Activated CD4-positive, alpha-beta T cell treated with anti-CD3 and anti-CD28 coated beads, Interleukin-2, amount 10 ng/mL, durations not matched to agents 24 days and 14 days (primary cell): ENCODE measurements at regions not wholly inside any gene's neighbourhood (a gene's known extent, or its start where the extent isn't known, plus 50 kb on each side); places are given as distances from the start of the nearest gene placed in this dataset.

Experiments used
- DNase-seq: peaks from one replicate; pipeline ENCODE4 v3.0.0; 2022
- H3K27ac Mint-ChIP-seq: one replicate; pipeline ENCODE4 v1.8.0; 2022; ENCODE audit warnings: mild to moderate bottlenecking, mixed read lengths
- H3K27me3 Mint-ChIP-seq: one replicate; pipeline ENCODE4 v1.8.0; 2022; ENCODE audit warnings: mixed read lengths
- H3K36me3 Mint-ChIP-seq: one replicate; pipeline ENCODE4 v1.8.0; 2022; ENCODE audit warnings: low read depth, mild to moderate bottlenecking, mixed read lengths
- H3K4me1 Mint-ChIP-seq: one replicate; pipeline ENCODE4 v1.8.0; 2021; ENCODE audit warnings: mixed read lengths
- H3K4me3 Mint-ChIP-seq: one replicate; pipeline ENCODE4 v1.8.0; 2022; ENCODE audit warnings: mild to moderate bottlenecking, moderate library complexity, mixed read lengths
- H3K9me3 Mint-ChIP-seq: one replicate; pipeline ENCODE4 v1.8.0; 2021; ENCODE audit warnings: mixed read lengths
- intact Hi-C: fragments of 100-400 bp; cut with micrococcal nuclease; formaldehyde crosslinking; loops from one replicate; pipeline ENCODE4 v1.15.1; 2023

- Mint-ChIP-seq H3K4me1 (peaks cover 3% of the 10 kb centered on the region), H3K4me3 (no peak overlapping the region), H3K27ac (no peak overlapping the region), H3K9me3 (no peaks in the 10 kb centered on the region), H3K36me3 (no peaks in the 10 kb centered on the region), H3K27me3 (peaks cover 6% of the 10 kb centered on the region)
- DNase-seq = no peak
- intact Hi-C loops = no loop called here
Observed at GRCh38 chr14:51562816-51563215, 88.9 kb upstream of the FRMD6 start.

GRCh38 chr14:51563560-51563959, 88.2 kb upstream of the FRMD6 start:
- no peak for DNase-seq
- Mint-ChIP-seq H3K27me3 (peaks cover 6% of the 10 kb centered on the region), H3K4me1 (peaks cover 3% of the 10 kb centered on the region), H3K4me3 (no peak overlapping the region), H3K36me3 (no peaks in the 10 kb centered on the region), H3K27ac (no peak overlapping the region), H3K9me3 (no peaks in the 10 kb centered on the region)
- intact Hi-C loops = no loop called here

- Mint-ChIP-seq H3K4me1 (peaks cover 3% of the 10 kb centered on the region), H3K9me3 (no peaks in the 10 kb centered on the region), H3K27me3 (peaks cover 3% of the 10 kb centered on the region), H3K4me3 (no peak overlapping the region), H3K27ac (no peak overlapping the region), H3K36me3 (no peaks in the 10 kb centered on the region)
- DNase-seq = no peak
- intact Hi-C loops = no loop called here
Observed at GRCh38 chr14:51564460-51564859, 87.2 kb upstream of the FRMD6 start.

GRCh38 chr14:51564986-51565604, 86.6 kb upstream of the FRMD6 start:
- Mint-ChIP-seq H3K4me1 (peaks cover 3% of the 10 kb centered on the region), H3K36me3 (no peaks in the 10 kb centered on the region), H3K27ac (no peak overlapping the region), H3K9me3 (no peaks in the 10 kb centered on the region), H3K4me3 (no peak overlapping the region), H3K27me3 (no peaks in the 10 kb centered on the region)
- intact Hi-C loops = no loop called here
- no peak for DNase-seq

- Mint-ChIP-seq H3K27me3 (peaks cover under 1% of the 10 kb centered on the region), H3K4me3 (no peak overlapping the region), H3K36me3 (no peaks in the 10 kb centered on the region), H3K9me3 (no peaks in the 10 kb centered on the region), H3K27ac (no peak overlapping the region), H3K4me1 (peaks cover 3% of the 10 kb centered on the region)
- intact Hi-C loops = no loop called here
- DNase-seq = peak; percentile 60
Observed at GRCh38 chr14:51566831-51567582, 84.7 kb upstream of the FRMD6 start.

- no peaks in the 10 kb centered on the region for H3K9me3 Mint-ChIP-seq
- DNase-seq = no peak
- peaks cover 11% of the 10 kb centered on the region for H3K27me3 Mint-ChIP-seq
- peaks cover 3% of the 10 kb centered on the region for H3K4me1 Mint-ChIP-seq
- H3K4me3 Mint-ChIP-seq = no peak overlapping the region
- intact Hi-C loops = no loop called here
- no peak overlapping the region for H3K27ac Mint-ChIP-seq
- H3K36me3 Mint-ChIP-seq = no peaks in the 10 kb centered on the region
Observed at GRCh38 chr14:51568366-51568765, 83.3 kb upstream of the FRMD6 start.

GRCh38 chr14:51573607-51574006, 78.1 kb upstream of the FRMD6 start:
- no peak overlapping the region for H3K27ac Mint-ChIP-seq
- peaks cover 31% of the 10 kb centered on the region for H3K27me3 Mint-ChIP-seq
- no peaks in the 10 kb centered on the region for H3K4me1 Mint-ChIP-seq
- no peaks in the 10 kb centered on the region for H3K36me3 Mint-ChIP-seq
- H3K9me3 Mint-ChIP-seq = no peaks in the 10 kb centered on the region
- no peak overlapping the region for H3K4me3 Mint-ChIP-seq
- intact Hi-C loops = no loop called here
- DNase-seq = no peak

GRCh38 chr14:51574009-51574408, 77.7 kb upstream of the FRMD6 start:
- H3K27ac Mint-ChIP-seq = no peak overlapping the region
- H3K4me1 Mint-ChIP-seq = no peaks in the 10 kb centered on the region
- intact Hi-C loops = no loop called here
- no peaks in the 10 kb centered on the region for H3K36me3 Mint-ChIP-seq
- H3K4me3 Mint-ChIP-seq = no peak overlapping the region
- no peak for DNase-seq
- H3K9me3 Mint-ChIP-seq = no peaks in the 10 kb centered on the region
- H3K27me3 Mint-ChIP-seq = peaks cover 31% of the 10 kb centered on the region

- no peak overlapping the region for H3K4me3 Mint-ChIP-seq
- no peaks in the 10 kb centered on the region for H3K9me3 Mint-ChIP-seq
- no peak overlapping the region for H3K27ac Mint-ChIP-seq
- DNase-seq = no peak
- intact Hi-C loops = no loop called here
- peaks cover 37% of the 10 kb centered on the region for H3K27me3 Mint-ChIP-seq
- no peaks in the 10 kb centered on the region for H3K36me3 Mint-ChIP-seq
- H3K4me1 Mint-ChIP-seq = no peaks in the 10 kb centered on the region
Observed at GRCh38 chr14:51575349-51576116, 76.2 kb upstream of the FRMD6 start.

GRCh38 chr14:51576117-51576430, 75.6 kb upstream of the FRMD6 start:
- no peak for DNase-seq
- Mint-ChIP-seq H3K36me3 (no peaks in the 10 kb centered on the region), H3K27me3 (peaks cover 41% of the 10 kb centered on the region), H3K9me3 (no peaks in the 10 kb centered on the region), H3K4me3 (no peak overlapping the region), H3K27ac (no peak overlapping the region), H3K4me1 (no peaks in the 10 kb centered on the region)
- intact Hi-C loops = no loop called here

- Mint-ChIP-seq H3K9me3 (no peaks in the 10 kb centered on the region), H3K4me1 (no peaks in the 10 kb centered on the region), H3K27ac (no peak overlapping the region), H3K27me3 (peaks cover 46% of the 10 kb centered on the region), H3K36me3 (no peaks in the 10 kb centered on the region), H3K4me3 (no peak overlapping the region)
- intact Hi-C loops = no loop called here
- no peak for DNase-seq
Observed at GRCh38 chr14:51576879-51577278, 74.8 kb upstream of the FRMD6 start.

GRCh38 chr14:51578853-51579252, 72.9 kb upstream of the FRMD6 start:
- H3K9me3 Mint-ChIP-seq = no peaks in the 10 kb centered on the region
- H3K4me1 Mint-ChIP-seq = no peaks in the 10 kb centered on the region
- intact Hi-C loops = no loop called here
- H3K27ac Mint-ChIP-seq = no peak overlapping the region
- no peaks in the 10 kb centered on the region for H3K36me3 Mint-ChIP-seq
- DNase-seq = no peak
- H3K4me3 Mint-ChIP-seq = no peak overlapping the region
- peaks cover 37% of the 10 kb centered on the region for H3K27me3 Mint-ChIP-seq

- Mint-ChIP-seq H3K4me3 (no peak overlapping the region), H3K9me3 (no peaks in the 10 kb centered on the region), H3K4me1 (no peaks in the 10 kb centered on the region), H3K36me3 (no peaks in the 10 kb centered on the region), H3K27ac (no peak overlapping the region), H3K27me3 (peaks cover 33% of the 10 kb centered on the region)
- intact Hi-C loops = no loop called here
- no peak for DNase-seq
Observed at GRCh38 chr14:51581017-51581881, 70.5 kb upstream of the FRMD6 start.

GRCh38 chr14:51582437-51582836, 69.3 kb upstream of the FRMD6 start:
- H3K36me3 Mint-ChIP-seq = no peaks in the 10 kb centered on the region
- H3K4me3 Mint-ChIP-seq = no peak overlapping the region
- no peak overlapping the region for H3K27ac Mint-ChIP-seq
- DNase-seq = no peak
- H3K27me3 Mint-ChIP-seq = peaks cover 24% of the 10 kb centered on the region
- H3K4me1 Mint-ChIP-seq = no peaks in the 10 kb centered on the region
- no peaks in the 10 kb centered on the region for H3K9me3 Mint-ChIP-seq
- intact Hi-C loops = no loop called here
